Karpas-422 (cell line): ENCODE measurements at regions not wholly inside any gene's neighbourhood (a gene's known extent, or its start where the extent isn't known, plus 50 kb on each side); places are given as distances from the start of the nearest gene placed in this dataset.

Source experiments
- DNase-seq: peaks from one replicate; pipeline ENCODE4 v3.0.0-alpha.2; 2015
- H2AFZ ChIP-seq: fragments of 200-600 bp; sonication (generic); 2 replicates; pipeline ENCODE4 v1.6.1; 2014; ENCODE audit warnings: antibody characterized with exemption, low read length, mixed read lengths
- H3K27ac ChIP-seq: fragments of 200-600 bp; sonication (generic); 2 replicates; pipeline ENCODE4 v1.5.1; 2014; ENCODE audit warnings: mild to moderate bottlenecking, low read length, moderate library complexity
- H3K27me3 ChIP-seq: fragments of 200-600 bp; sonication (generic); 2 replicates; pipeline ENCODE4 v1.6.1; 2014; ENCODE audit warnings: low read length, mixed read lengths
- H3K36me3 ChIP-seq: fragments of 200-600 bp; sonication (generic); 2 replicates; pipeline ENCODE4 v1.6.1; 2014; ENCODE audit warnings: low read length, mixed read lengths; ENCODE audit not compliant: insufficient read depth
- H3K4me1 ChIP-seq: fragments of 200-600 bp; sonication (generic); 2 replicates; pipeline ENCODE4 v1.6.1; 2014; ENCODE audit warnings: mild to moderate bottlenecking, low read length, mixed read lengths
- H3K4me2 ChIP-seq: fragments of 200-600 bp; sonication (generic); 2 replicates; pipeline ENCODE4 v1.6.1; 2014; ENCODE audit warnings: low read length, low read depth, mild to moderate bottlenecking; ENCODE audit not compliant: poor library complexity, severe bottlenecking
- H3K4me3 ChIP-seq: fragments of 200-600 bp; sonication (generic); 2 replicates; pipeline ENCODE4 v1.5.1; 2014; ENCODE audit warnings: mild to moderate bottlenecking, antibody characterized with exemption, low read length, mixed read lengths
- H3K79me2 ChIP-seq: fragments of 200-600 bp; sonication (generic); 2 replicates; pipeline ENCODE4 v1.6.1; 2014; ENCODE audit warnings: mild to moderate bottlenecking, low read length, mixed read lengths
- H3K9ac ChIP-seq: fragments of 200-600 bp; sonication (generic); 2 replicates; pipeline ENCODE4 v1.6.0; 2014; ENCODE audit warnings: low read length
- H3K9me2 ChIP-seq: fragments of 200-600 bp; sonication (generic), shearing (Covaris generic); replicated peaks from 2 replicates; pipeline ENCODE4 v1.6.0; 2014; ENCODE audit warnings: mild to moderate bottlenecking, low read length, moderate library complexity; ENCODE audit not compliant: insufficient read depth
- H3K9me3 ChIP-seq: fragments of 300-700, 200-600 bp; sonication (generic); 2 replicates; pipeline ENCODE4 v1.6.1; 2014; ENCODE audit warnings: low read length, mixed read lengths
- H4K20me1 ChIP-seq: fragments of 200-600 bp; sonication (generic); 2 replicates; pipeline ENCODE4 v1.6.1; 2014; ENCODE audit warnings: mild to moderate bottlenecking, antibody characterized with exemption, low read length, low read depth; ENCODE audit not compliant: insufficient read depth

- DNase-seq, result no peak
- H3K27ac ChIP-seq, result no peak overlapping the region
- H3K4me2 ChIP-seq, result no peak overlapping the region
- no peaks in the 10 kb centered on the region for H4K20me1 ChIP-seq
- no peaks in the 10 kb centered on the region for H3K9me3 ChIP-seq
- H2AFZ ChIP-seq, result no peak overlapping the region
- H3K4me3 ChIP-seq, result no peak overlapping the region
- H3K9me2 ChIP-seq, result no peaks in the 10 kb centered on the region
- peaks cover 6% of the 10 kb centered on the region for H3K4me1 ChIP-seq
- no peak overlapping the region for H3K9ac ChIP-seq
- no peaks in the 10 kb centered on the region; the same call in 1 of the 2 replicates for H3K36me3 ChIP-seq
- H3K27me3 ChIP-seq, result no peaks in the 10 kb centered on the region
- H3K79me2 ChIP-seq, result no peaks in the 10 kb centered on the region
Observed at GRCh38 chr2:3130444-3130843, 247.2 kb downstream of the EIPR1 start.

DNA sequence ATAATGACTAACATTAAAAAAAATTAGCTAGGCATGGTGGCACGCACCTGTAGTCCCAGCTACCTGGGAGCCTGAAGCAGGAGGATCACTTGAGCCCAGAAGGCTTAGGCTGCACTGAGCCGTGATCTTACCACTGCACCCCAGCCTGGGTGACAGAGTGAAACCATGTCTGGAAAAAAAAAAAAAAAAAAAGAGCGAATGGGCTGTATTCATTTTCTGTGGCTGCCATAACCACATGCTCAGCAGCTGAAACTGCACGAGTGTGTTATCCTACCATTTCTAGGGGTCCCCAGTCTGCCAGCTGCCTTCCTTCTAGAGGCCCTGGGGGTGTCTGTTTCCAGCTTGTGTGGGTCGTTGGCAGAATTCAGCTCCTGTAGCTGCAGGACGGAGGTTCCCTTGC, 247.8 kb downstream of the EIPR1 start:
- Histone ChIP-seq H3K4me1 (peaks cover 6% of the 10 kb centered on the region), H4K20me1 (no peaks in the 10 kb centered on the region), H3K9ac (no peak overlapping the region), H3K36me3 (no peaks in the 10 kb centered on the region), H3K79me2 (no peaks in the 10 kb centered on the region), H3K4me2 (no peak overlapping the region), H3K9me2 (no peaks in the 10 kb centered on the region), H3K27ac (no peak overlapping the region), H3K9me3 (no peaks in the 10 kb centered on the region), H2AFZ (no peak overlapping the region), H3K4me3 (no peak overlapping the region), H3K27me3 (no peaks in the 10 kb centered on the region)
- no peak for DNase-seq

DNA sequence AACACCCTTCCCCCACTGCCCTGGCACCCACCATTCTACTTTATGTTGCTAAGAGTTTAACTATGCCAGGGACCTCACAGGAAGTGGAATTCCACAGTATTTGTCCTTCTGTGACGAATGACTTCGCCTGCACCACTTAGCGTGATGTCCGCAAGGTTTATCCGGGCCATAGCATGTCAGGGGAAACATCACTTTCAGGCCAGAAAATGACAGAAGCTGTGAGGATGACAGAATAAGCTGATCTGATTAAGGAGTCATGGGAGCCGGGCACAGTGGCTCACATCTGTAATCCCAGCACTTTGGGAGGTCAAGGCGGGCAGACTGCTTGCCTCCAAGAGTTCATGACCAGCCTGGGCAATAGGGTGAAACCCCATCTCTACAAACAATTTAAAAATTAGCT, 248.8 kb downstream of the EIPR1 start:
- H3K27me3 ChIP-seq, result no peaks in the 10 kb centered on the region
- no peak for DNase-seq
- H3K4me1 ChIP-seq, result peaks cover 6% of the 10 kb centered on the region
- H3K4me2 ChIP-seq, result no peak overlapping the region
- no peak overlapping the region for H3K4me3 ChIP-seq
- H2AFZ ChIP-seq, result no peak overlapping the region
- no peaks in the 10 kb centered on the region for H4K20me1 ChIP-seq
- no peaks in the 10 kb centered on the region for H3K36me3 ChIP-seq
- H3K79me2 ChIP-seq, result no peaks in the 10 kb centered on the region
- no peak overlapping the region for H3K27ac ChIP-seq
- H3K9ac ChIP-seq, result no peak overlapping the region
- H3K9me3 ChIP-seq, result no peaks in the 10 kb centered on the region
- no peaks in the 10 kb centered on the region for H3K9me2 ChIP-seq

DNA sequence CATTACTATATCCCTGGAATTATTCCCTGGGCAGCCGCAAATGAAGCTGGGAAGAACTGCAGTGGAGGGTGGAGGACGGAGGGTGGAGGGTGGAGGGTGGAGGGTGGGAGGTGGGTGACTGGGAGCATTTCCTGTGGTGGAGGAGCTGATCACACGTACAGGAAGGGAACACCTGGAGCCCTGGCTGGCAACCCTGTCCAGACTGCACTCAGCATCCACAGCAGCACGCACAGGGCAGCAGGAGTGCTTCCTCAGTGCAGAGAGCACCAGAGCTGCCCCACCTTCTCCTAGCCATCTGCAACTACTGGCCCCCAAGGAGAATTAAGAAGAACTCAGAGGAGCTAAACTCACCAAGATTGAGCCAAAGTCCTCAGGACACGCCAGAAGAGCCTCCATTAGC, 249.9 kb downstream of the EIPR1 start:
- Histone ChIP-seq H3K4me1 (peaks cover 6% of the 10 kb centered on the region), H3K27ac (no peak overlapping the region), H3K36me3 (no peaks in the 10 kb centered on the region), H3K9ac (no peak overlapping the region), H2AFZ (no peak overlapping the region), H3K9me3 (no peaks in the 10 kb centered on the region), H3K4me3 (no peak overlapping the region), H3K4me2 (no peak overlapping the region), H3K79me2 (no peaks in the 10 kb centered on the region), H3K27me3 (no peaks in the 10 kb centered on the region), H3K9me2 (no peaks in the 10 kb centered on the region), H4K20me1 (no peaks in the 10 kb centered on the region)
- no peak for DNase-seq

GRCh38 chr2:3126911-3127621, 250.6 kb downstream of the EIPR1 start:
- H3K4me3 ChIP-seq, result no peak overlapping the region
- H3K27ac ChIP-seq, result no peak overlapping the region
- no peak overlapping the region for H3K9ac ChIP-seq
- H3K79me2 ChIP-seq, result no peaks in the 10 kb centered on the region
- H3K4me2 ChIP-seq, result no peak overlapping the region
- DNase-seq, result no peak
- H3K4me1 ChIP-seq, result peaks cover 6% of the 10 kb centered on the region
- H3K36me3 ChIP-seq, result no peaks in the 10 kb centered on the region
- H2AFZ ChIP-seq, result no peak overlapping the region
- H3K9me3 ChIP-seq, result no peaks in the 10 kb centered on the region
- H3K27me3 ChIP-seq, result no peaks in the 10 kb centered on the region
- H4K20me1 ChIP-seq, result no peaks in the 10 kb centered on the region
- H3K9me2 ChIP-seq, result no peaks in the 10 kb centered on the region

DNA sequence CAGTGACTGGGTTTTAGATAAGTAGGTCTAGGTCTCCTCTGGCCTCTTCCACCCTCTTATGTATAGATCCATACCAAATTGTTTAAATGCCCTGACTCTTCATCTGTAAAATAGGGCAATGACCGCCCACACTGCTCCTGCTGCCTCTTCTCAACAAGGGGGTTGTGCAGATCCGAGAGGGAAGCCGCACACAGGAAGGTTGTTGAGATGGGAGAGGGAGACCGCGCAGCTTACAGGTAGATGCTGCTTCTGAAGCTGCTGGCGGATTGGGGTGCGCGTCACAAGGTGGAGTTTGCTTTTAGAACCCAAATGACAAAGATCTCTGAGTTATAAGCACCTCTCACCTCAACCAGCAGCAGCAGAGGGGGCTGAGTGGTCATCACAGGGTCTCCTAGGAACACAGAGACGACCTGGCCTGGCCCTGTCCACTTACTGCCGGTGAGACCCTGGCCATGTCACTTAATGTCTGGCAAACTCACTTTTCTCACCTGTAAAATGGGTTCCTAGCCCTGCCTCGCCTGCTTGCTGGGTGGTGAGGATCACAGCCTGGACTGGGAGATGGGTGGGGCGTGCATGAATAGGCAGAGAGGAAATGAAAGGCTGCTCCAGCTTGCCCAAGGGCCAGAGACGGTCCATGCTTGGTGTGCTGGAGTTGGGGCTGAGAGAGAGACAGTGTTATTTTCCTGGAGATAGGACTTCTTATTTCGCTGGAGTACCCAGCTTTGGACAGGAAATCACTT, 251.3 kb downstream of the EIPR1 start:
- H3K27ac ChIP-seq, result no peak overlapping the region
- no peak for DNase-seq
- no peak overlapping the region for H3K4me3 ChIP-seq
- no peak overlapping the region for H3K9ac ChIP-seq
- no peak overlapping the region for H3K4me2 ChIP-seq
- no peaks in the 10 kb centered on the region for H3K27me3 ChIP-seq
- H3K9me3 ChIP-seq, result no peaks in the 10 kb centered on the region
- no peaks in the 10 kb centered on the region for H4K20me1 ChIP-seq
- H3K36me3 ChIP-seq, result no peaks in the 10 kb centered on the region
- no peaks in the 10 kb centered on the region for H3K79me2 ChIP-seq
- no peak overlapping the region for H2AFZ ChIP-seq
- H3K4me1 ChIP-seq, result peaks cover 6% of the 10 kb centered on the region
- no peaks in the 10 kb centered on the region for H3K9me2 ChIP-seq

DNA sequence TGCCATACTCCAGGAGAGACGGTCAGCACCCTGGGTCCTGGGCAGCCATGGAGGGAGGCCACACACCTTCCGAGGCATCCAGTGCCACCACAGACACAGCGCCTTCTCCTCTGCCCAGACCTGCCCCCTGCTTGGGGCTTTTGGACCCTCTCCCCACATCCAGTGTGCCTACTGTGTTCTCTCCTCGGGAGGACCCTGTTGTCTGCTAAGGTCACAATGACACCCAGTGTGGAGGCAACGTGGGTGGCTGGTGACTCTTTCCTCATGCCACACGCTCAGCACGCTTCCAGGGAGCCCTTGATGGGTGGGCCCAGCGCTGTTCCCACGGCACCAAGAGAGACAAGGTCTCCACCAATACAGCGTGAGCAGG, 251.9 kb downstream of the EIPR1 start:
- Histone ChIP-seq H3K4me2 (no peak overlapping the region), H3K9me2 (no peaks in the 10 kb centered on the region), H3K9ac (no peak overlapping the region), H3K27me3 (no peaks in the 10 kb centered on the region), H3K4me1 (peaks cover 6% of the 10 kb centered on the region), H3K9me3 (no peaks in the 10 kb centered on the region), H3K4me3 (no peak overlapping the region), H3K27ac (no peak overlapping the region), H3K36me3 (no peaks in the 10 kb centered on the region), H4K20me1 (no peaks in the 10 kb centered on the region), H3K79me2 (no peaks in the 10 kb centered on the region), H2AFZ (no peak overlapping the region)
- no peak for DNase-seq

- Histone ChIP-seq H3K9ac (no peak overlapping the region), H3K79me2 (no peaks in the 10 kb centered on the region), H3K4me3 (no peak overlapping the region), H3K4me1 (peaks cover 3% of the 10 kb centered on the region), H3K9me2 (no peaks in the 10 kb centered on the region), H3K4me2 (no peak overlapping the region), H3K27ac (no peak overlapping the region), H3K27me3 (no peaks in the 10 kb centered on the region), H4K20me1 (no peaks in the 10 kb centered on the region), H3K36me3 (no peaks in the 10 kb centered on the region), H3K9me3 (no peaks in the 10 kb centered on the region), H2AFZ (no peak overlapping the region)
- no peak for DNase-seq
Observed at GRCh38 chr2:3125001-3125760, 252.4 kb downstream of the EIPR1 start.
